ENCODE measurements at regions not wholly inside any gene's neighbourhood (a gene's known extent, or its start where the extent isn't known, plus 50 kb on each side); places are given as distances from the start of the nearest gene placed in this dataset.
"Not testable (repeated sequence)": the region's sequence is repeated elsewhere in the genome, so short reads cannot be mapped to it uniquely, and the experiment has no call there.

- DNase-seq, result no peak
Observed at GRCh38 chr6:91213229-91213901, 626.5 kb upstream of the MAP3K7 start.

- no peak for DNase-seq
Observed at GRCh38 chr6:91198588-91199255, 611.9 kb upstream of the MAP3K7 start.

GRCh38 chr6:91196729-91197128, 609.9 kb upstream of the MAP3K7 start:
- DNase-seq, result no peak

GRCh38 chr6:91193446-91193845, 606.6 kb upstream of the MAP3K7 start:
- DNase-seq, result no peak

GRCh38 chr6:91190041-91190440, 603.2 kb upstream of the MAP3K7 start:
- not testable (repeated sequence) for DNase-seq

GRCh38 chr6:91185072-91185471, 598.2 kb upstream of the MAP3K7 start:
- DNase-seq, result no peak

GRCh38 chr6:91181416-91181815, 594.5 kb upstream of the MAP3K7 start:
- DNase-seq, result no peak

- no peak for DNase-seq
Observed at GRCh38 chr6:91173651-91174050, 586.8 kb upstream of the MAP3K7 start.

- DNase-seq, result no peak
Observed at GRCh38 chr6:91173186-91173585, 586.3 kb upstream of the MAP3K7 start.

GRCh38 chr6:91171754-91172462, 585.0 kb upstream of the MAP3K7 start:
- no peak for DNase-seq

GRCh38 chr6:91167846-91168245, 581.0 kb upstream of the MAP3K7 start:
- no peak for DNase-seq

- no peak for DNase-seq
Observed at GRCh38 chr6:91166271-91167046, 579.6 kb upstream of the MAP3K7 start.

- no peak for DNase-seq
Observed at GRCh38 chr6:91164105-91164504, 577.2 kb upstream of the MAP3K7 start.

GRCh38 chr6:91161246-91161645, 574.4 kb upstream of the MAP3K7 start:
- no peak for DNase-seq

- no peak for DNase-seq
Observed at GRCh38 chr6:91155129-91155785, 568.4 kb upstream of the MAP3K7 start.

- no peak for DNase-seq
Observed at GRCh38 chr6:91152824-91153223, 566.0 kb upstream of the MAP3K7 start.

GRCh38 chr6:91149956-91150705, 563.3 kb upstream of the MAP3K7 start:
- no peak for DNase-seq

GRCh38 chr6:91149246-91149955, 562.5 kb upstream of the MAP3K7 start:
- no peak for DNase-seq

- DNase-seq, result no peak
Observed at GRCh38 chr6:91144126-91144525, 557.3 kb upstream of the MAP3K7 start.

- DNase-seq, result no peak
Observed at GRCh38 chr6:91142154-91142553, 555.3 kb upstream of the MAP3K7 start.

- no peak for DNase-seq
Observed at GRCh38 chr6:91141346-91141745, 554.5 kb upstream of the MAP3K7 start.
